Bone marrow (tissue), 2 donors: ENCODE measurements at regions not wholly inside any gene's neighbourhood (a gene's known extent, or its start where the extent isn't known, plus 50 kb on each side); places are given as distances from the start of the nearest gene placed in this dataset.

Experiments
- DNase-seq, 2 donors: peaks; one replicate each; lab custom pipeline; 2025; lab: John Stamatoyannopoulos, UW

DNA sequence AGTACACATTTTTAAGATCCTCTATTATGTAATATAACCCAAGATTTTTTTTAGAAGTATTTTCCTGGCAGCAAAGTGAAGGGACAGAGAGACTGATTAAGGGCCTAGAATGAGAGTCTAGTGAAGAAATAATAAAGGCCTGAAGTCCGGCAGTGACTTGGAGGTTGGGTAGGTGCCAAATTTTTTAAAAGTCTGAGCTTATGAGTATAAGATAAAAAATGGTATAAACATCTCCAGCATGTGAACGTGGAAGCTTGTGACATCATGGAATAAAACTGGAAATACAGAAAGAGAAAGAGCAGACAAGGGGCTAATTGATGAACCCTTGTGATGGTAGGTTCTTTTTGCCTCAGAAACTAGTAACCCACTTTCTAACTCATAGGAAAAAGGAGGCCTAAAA, 174.6 kb downstream of the SUCLA2 start:
- no peak for DNase-seq

DNA sequence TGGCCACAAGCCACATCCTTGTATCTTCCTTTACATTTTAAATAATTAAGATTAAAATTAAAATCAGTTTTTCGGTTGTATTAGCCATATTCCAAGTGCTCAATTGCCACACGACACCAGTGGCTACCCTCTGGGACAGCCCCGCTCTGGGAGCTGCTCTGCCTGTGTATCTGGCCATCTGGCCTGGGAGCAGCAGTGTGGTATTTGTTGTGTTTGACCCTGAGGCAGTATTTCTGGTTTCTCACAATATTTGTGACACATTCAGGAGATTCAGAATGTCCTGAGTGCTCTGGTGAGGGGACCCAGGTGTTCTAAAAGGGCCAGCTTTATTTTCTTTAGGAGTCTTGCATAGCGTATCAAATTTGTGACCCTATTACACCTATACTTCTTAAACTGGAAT, 179.0 kb downstream of the SUCLA2 start:
- DNase-seq = no peak

DNA sequence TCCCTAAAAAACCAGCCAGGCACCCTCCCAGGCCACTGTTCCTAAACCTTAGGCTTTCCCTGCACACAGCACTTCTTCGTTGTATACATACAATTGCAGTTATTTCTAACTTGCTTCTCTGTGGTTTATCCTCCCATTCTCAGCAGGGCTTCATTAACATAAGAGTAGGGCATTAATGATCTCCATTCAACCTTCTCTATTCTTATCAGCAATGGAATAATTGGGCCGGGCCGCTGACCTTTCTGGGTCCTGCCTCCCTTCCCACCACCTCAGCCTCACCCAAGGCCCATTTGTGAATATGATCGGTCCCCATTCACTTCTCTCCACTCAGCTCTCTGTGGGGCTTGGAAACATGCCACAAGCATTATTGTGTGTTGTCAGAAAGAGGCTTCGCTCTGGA, 184.2 kb downstream of the SUCLA2 start:
- DNase-seq = no peak

DNA sequence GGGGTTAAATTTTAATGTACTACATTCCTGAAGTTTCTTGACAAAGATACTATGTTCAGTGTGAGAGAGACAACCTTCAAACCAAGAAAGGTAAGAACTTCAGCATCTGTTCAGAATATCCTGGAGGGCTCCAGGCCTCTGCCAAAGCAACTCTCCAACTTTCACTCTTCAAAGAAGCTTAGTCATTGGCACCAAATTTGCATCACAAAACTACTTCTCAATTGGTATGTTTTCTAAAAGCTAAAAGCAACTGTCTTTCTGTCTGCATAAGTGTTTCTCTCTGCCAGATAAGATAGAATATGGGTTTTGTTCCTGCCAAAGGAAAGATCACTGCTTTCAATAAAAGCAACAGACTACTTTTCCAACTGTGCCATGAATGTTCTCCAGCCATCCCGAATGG, 187.4 kb downstream of the SUCLA2 start:
- no peak for DNase-seq

DNA sequence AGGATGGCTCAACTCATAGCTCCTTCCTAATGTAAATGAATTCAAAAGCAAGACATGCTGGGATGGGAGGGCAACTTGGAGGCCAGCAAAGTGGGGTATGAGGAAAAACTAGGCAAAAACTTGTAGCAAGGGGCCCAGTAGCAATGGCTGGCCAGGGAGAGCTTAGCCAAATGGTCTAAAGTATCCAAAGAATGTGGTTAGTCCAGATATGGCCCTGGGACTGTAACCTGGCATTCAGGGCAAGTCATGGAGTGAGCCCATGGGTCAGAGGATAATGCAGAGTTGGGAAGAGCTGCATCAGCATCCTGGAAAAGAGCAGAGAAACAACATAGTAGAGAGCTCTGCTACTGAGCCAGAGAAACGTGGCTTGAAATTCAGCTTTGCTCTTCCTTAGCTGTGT, 191.7 kb downstream of the SUCLA2 start:
- no peak for DNase-seq

DNA sequence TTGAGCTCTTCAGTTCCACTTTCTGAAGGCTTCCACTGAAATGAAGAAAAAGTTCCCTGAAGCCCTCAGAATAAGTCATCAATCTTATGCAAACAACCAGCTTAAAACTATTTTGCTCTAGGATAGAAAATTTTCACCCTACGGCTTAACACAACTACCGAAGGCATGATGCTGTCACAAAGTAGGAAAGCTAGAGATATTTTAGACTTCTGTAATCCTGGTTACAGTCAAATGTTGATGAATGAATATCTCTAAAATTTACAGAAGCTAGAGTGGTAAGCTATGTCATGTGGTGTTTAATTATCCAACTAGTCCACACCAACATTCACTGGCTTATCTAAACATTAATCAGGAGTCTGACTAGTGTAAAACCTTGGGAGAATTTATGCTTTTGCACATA, 197.9 kb downstream of the SUCLA2 start:
- DNase-seq = no peak

DNA sequence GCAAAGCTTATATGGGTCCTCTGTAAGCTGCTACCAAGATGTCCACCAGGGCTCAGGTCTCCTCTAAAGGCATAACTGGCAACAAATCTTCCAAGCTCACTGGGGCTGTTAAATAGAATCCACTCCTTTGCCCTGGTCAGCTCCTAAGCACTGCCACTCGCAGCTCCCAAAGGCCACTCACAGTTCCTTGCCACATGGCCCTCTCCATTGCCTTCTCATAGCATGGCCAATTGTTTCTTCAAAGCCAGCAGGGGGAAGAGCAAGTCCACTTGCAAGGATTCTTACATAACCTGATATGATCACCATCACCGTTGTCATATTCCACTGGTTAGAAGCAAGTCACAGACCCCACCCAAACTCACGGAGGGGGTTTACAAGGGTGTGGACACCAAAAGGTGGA, 199.5 kb downstream of the SUCLA2 start:
- no peak for DNase-seq

DNA sequence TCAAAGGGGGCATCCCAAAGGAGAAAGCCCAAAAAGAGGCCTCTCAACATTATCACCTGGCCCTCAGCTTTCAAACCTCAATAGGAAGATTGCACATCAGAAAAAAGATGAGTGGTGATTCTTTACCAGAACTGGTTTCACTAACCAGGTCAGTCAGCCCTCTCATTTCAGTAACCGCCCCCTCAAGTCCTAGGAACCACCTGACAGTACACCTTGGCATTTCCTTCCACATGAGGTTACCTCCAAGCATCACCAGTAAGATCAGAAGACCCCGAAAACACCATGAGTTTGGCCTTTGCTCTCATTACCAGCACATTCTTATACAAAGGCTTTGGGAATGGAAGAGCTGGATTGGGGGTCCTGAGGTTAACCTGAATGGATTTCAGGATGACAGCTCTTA, 200.5 kb downstream of the SUCLA2 start:
- no peak for DNase-seq

DNA sequence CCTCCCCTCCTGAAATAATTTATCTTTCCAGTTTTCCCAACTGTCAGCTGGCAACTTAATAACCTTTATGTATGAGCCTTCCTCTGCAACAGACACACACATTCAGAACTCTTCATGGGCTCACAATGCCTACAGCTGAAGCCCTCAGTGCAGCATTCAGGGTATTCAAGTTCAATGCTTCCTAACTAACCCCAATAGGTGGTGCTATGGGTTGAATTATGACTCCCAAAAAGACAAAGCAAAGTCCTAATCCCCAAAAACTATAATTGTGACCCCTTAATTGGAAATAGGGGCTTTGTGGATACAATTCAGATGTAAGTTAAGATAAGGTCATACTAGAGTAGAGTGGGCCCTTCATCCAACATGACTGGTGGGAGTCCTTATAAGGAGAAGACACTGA, 202.2 kb downstream of the SUCLA2 start:
- no peak for DNase-seq

DNA sequence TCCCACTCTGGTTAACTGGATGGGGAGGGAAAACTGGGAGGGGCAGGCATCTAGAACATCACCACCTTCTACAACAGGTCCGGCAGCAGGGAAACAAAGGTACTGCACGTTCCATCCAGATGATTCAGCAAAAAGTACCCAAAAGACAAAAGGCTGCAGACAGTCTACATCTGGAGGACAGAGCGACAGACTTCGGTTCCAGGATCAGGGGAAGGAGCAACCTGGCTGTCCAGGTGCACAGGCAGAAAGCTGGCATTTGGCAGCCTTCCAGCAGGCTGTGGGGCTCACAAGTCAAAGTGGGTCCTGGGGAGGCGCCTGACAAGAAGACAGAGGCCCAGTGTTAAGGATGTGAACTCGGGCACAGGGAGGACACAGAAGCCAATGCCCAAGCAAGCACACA, 202.9 kb downstream of the SUCLA2 start:
- no peak for DNase-seq

DNA sequence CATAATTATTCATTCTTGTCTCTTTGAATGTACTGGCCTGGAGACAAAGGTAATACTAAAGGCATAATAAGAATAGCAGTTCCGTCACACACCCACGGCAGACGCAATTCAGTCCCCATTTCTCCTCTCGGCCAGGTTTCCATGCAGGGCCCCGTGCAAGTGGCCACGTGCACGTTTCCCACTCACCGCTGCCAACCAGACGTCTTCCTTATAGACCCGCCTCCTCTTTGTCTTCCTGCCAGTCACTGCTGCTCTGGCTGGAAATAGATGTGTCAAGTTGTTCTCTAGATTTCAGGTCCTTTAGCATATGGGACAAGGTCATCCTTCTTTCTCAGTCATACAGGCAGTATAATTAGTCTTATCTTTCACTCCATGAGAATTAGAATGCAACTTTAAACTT, 204.3 kb downstream of the SUCLA2 start:
- no peak for DNase-seq

DNA sequence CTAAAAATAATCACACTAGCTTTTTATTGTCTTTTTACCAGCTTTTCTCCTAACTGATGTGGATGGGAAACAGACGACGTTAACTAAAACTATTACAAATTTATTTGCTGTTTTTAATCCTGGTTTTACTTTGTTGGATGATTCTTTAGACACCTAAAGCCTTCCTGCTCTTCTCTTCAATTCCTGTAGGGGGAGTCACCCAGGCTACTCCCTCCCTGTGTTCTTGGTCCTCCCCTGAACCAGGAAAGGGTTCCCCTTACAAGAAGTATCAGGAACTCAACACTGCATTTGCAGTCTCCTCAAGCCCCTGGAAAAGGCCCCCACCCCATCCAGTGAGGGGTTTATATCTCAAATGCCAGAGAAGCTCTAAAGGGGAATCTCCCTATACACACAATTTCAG, 206.1 kb downstream of the SUCLA2 start:
- DNase-seq = no peak

DNA sequence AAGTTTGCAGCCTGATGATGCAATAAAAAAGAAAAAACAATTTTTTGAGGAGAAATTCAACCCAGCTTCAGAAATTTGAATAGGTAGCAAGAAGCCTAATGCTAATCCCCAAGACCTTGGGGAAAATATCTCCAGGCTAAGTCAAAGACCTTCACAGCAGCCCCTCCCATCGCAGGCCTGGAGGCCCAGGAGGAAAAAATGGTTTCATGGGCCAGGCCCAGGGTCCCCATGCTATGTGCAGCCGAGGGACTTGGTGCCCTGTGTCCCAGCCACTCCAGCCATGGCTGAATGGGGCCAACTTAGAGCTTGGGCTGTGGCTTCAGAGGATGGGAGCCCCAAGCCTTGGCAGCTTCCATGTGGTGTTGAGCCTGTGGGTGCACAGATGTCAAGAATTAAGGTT, 210.3 kb downstream of the SUCLA2 start:
- no peak for DNase-seq

DNA sequence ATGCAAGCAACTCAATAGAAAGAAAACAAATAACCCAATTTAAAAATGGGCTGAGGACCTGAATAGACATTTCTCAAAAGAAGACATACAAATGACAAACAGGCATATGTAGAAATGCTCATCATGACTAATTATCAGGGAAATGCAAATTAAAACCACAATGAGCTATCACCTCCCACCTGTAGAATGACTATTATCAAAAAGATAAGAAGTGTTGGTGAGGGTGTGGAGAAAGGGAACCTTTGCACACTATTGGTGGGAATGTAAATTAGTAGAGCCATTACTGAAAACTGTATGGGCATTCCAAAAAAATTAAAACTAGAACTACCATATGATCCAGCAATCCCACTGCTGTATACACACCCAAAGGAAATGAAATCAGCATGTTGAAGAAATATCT, 212.2 kb downstream of the SUCLA2 start:
- DNase-seq = no peak

DNA sequence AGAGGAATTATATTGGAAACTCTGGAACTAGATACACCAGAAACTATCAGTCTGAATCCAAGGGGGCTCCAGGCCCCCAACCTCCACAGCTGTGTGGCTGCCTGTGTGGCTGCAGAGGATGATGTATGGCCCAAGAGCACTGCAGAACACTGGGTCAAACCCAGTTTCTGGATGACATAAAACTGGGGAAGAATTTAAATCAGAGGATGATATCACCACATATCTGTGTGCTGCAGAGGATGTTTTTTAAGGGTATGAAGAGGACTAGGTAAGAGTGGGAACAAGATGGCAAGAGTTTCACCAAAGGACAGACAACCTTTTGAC, 226.4 kb downstream of the SUCLA2 start:
- DNase-seq = no peak

DNA sequence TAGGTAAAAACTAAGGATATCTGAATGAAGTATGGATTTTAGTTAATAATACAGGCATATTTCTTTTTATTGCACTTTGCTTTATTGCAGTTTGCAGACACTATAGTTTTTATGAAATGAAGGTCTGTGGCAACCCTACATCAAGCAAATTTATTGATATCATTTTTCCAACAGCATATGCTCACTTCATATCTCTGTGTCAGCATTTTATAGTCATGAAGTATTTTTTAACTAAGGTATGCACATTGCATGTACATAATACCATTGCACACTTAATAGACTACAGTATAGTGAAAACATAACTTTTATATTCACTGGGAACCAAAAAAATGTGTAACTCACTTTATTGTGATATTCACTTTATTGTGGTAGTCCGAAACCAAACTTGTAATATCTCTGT, 236.3 kb downstream of the SUCLA2 start:
- no peak for DNase-seq

DNA sequence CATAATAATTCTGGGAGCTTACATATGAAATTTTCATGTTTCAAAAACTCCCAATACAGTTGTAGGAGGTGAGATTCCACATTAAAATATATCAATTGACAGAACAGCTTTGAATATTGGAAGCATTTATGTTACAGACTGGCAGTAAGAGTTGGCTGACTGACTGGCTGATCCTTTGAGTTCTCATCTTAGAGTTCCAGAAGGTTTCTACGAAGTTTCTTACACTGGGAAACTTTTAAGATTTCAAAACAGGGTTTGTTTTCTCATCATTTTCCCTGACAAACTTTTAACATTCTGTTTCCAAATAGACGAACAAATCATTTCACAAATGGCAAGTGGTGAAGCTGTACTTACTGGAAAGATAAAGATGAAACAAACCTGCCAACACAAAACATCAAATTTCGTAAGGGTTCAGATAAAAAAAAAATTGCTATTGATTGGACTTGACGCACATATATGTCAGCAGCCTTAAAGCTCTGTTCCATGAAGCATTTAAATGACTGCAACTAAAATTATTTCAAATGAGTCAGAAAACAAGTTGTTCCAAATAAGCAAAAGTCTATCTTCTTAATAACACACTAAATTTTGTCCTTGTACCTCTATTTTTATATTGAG, 243.5 kb downstream of the SUCLA2 start:
- no peak for DNase-seq

DNA sequence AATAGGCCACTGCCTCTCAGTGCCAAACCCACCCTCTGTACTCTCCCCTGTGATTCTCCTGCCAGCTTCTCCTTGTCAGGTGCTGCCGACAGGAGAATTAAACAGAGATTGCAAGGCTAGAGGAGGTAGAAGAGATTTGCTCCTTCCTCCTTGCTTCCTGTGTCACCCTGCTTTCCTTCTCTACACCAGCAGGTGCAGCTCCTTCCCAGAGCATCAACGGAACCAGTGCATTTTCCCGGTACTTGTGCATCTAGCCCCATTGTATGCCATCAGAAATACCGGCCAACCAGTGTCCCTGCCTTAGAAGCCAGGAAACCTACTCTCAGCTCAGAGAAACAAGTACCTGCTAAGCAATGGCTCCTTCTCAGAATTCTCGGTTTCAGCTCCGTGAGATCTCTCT, 253.2 kb downstream of the SUCLA2 start:
- DNase-seq = no peak

DNA sequence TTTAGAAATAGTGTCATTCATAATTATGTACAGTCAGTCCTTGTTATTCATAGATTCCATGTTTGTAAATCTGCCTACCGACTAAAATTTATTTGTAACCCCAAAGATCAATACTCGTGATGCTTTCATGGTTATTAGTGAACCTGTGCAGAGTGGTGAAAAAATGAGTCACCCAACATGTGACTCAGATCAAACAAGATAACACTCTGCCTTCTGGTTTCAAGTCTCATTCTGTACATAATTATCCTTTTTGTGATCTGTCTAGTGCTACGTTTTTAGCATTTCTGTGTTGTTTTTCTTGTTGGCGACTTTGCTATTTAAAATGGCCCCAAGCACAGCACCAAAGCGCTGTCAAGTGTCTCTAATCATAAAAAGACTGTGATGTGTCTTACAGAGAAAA, 274.7 kb downstream of the SUCLA2 start:
- DNase-seq = no peak

DNA sequence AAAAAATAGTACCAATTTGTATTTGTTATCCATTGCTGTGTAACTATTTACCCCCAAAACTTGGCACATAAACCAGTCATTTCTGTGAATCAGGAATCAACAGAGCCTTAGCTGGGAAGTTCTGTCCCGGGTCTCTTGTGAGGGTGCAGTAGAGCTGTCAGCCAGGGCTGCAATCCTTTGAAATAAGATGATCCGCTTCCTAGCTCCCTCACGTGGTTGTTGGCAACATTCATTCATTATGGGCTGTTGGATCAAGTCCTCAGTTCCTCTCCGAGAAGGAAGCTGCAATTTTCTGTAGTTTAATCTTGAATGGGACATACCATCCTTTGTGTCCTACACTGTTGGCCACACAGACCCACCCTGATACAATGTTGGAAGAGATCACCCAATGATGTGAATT, 277.2 kb downstream of the SUCLA2 start:
- no peak for DNase-seq

DNA sequence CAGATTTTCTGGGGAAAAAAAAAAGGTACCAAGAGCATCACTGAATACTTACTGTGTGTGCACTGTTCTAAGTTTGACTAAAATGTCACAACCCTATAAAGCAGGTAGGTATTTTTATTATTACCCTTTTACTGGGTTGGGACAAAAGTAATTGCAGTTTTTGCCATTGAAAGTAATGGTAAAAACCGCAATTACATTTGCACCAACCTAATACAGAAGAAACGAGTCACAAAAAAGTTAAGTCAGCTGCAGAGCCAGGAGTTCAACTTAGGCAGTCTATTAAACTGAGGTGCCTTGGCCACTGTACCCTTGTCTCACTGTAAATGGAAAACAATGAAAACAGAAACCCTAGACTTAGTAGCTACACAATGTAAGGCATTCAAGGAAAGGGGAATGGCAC, 281.9 kb downstream of the SUCLA2 start:
- no peak for DNase-seq

DNA sequence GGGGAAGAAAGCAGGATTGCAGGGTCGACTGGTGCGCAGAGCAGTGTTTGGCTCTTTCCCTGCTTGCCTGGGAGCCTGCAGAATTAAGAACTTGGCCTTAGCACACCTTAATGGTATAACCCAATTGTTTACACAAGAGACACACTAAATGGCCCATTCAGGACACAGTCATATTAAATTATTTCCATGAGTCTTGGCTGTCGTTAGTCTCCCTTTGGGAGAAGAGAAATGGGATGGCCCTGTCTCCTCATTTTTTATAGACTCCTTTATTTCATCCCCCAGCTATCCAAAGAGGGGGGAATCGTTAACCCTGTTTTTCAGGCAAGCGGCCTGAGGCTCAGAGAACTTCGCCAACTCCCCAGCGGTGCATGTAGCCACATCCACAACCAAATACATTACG, 282.5 kb downstream of the SUCLA2 start:
- no peak for DNase-seq

DNA sequence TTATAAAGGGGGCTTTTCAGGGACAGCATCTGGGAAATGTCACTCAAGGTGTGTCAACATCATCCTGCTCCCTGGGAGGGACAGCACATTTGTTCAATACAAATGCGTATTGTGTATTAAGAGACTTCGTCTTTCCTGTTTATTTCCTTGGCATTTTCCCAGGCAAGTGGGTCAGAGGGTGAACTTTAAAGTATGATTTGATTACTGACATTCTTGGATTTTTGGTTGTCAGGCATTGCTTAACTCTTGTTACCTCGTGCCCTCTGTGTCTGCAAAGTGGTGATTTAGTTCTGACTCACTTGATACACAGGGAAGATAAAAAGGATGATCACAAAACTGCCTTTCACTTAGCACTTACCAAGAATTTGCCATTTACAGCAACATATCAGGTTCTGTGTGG, 292.7 kb downstream of the SUCLA2 start:
- DNase-seq = no peak

DNA sequence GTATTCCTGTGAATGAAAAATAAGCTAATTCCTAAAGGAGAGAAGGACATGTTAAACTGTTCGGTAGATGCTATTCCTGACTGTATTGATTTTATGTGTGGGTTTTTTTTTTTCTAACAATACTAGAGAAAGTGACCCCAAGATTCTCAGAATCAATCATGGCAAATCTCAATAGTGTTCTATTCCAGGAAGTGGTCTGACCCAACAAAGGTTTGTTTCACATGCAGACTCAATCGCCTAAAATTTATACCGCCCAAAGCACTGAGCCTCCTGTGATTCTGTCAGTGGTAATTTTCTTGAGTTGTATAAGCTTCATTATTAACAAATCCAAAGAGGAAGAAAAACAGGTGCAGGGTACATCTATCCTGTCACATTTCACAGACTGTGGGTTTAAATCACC, 293.7 kb downstream of the SUCLA2 start:
- no peak for DNase-seq

DNA sequence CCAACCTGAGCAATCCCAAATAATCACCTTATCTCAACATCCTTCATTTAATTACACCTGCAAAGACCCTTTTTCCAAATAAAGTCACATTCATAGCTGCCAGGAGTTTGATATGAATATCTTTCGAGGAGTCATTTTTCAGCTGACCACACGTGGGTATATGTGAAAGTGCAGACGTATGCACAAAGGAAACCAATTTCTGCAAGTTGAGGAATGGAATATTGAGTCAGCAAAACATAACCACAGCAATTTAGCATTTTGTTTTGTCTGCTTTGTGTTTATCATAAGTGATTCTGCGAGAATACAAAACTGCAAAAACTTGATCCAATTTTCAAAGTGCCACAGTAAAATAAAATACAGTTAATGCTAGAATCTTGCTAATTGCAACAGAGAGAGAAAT, 295.9 kb downstream of the SUCLA2 start:
- DNase-seq = no peak
